ENCODE measurements at regions not wholly inside any gene's neighbourhood (a gene's known extent, or its start where the extent isn't known, plus 50 kb on each side); places are given as distances from the start of the nearest gene placed in this dataset.

DNA sequence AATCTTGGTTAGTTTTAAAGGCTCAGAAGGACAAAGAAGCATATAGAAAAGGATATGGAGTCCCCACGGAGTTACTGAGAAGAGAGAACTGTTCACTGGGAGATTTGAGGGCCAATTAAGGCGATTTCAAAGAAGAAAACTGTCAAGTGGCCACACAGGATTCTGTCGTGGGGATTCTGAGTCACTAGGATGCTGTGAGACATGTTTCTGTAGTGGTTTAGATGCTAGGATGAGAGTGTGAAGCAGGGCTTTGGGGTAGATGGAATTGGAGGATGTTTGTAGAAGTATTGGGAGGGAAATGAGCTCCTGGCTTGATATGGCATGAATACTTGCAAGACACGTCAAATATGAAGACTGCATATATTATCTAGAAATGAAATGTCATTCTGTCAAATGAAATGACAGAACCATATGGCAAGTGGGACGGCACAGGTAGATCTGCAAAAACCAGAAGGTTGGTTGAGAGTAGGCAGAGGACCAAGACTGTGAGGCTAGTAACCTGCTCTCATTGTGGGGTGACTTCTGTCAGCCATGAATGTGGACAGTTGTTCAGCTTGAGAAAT lies 136.3 kb upstream of the SPRY4 start:
- TF ChIP-seq, protein P1, sequence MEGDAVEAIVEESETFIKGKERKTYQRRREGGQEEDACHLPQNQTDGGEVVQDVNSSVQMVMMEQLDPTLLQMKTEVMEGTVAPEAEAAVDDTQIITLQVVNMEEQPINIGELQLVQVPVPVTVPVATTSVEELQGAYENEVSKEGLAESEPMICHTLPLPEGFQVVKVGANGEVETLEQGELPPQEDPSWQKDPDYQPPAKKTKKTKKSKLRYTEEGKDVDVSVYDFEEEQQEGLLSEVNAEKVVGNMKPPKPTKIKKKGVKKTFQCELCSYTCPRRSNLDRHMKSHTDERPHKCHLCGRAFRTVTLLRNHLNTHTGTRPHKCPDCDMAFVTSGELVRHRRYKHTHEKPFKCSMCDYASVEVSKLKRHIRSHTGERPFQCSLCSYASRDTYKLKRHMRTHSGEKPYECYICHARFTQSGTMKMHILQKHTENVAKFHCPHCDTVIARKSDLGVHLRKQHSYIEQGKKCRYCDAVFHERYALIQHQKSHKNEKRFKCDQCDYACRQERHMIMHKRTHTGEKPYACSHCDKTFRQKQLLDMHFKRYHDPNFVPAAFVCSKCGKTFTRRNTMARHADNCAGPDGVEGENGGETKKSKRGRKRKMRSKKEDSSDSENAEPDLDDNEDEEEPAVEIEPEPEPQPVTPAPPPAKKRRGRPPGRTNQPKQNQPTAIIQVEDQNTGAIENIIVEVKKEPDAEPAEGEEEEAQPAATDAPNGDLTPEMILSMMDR (IDR thresholded peaks at IDR 0.05): no peak
- no peak for TF ChIP-seq POLR2A (IDR thresholded peaks at IDR 0.05)

All from lower leg skin (tissue), 3 donors.